Calu3 (cell line): ENCODE measurements at regions not wholly inside any gene's neighbourhood (a gene's known extent, or its start where the extent isn't known, plus 50 kb on each side); places are given as distances from the start of the nearest gene placed in this dataset.

Experiments used
- BruUV-seq: library from RNA; stranded (reverse); fragments of 400-500 nt; replicated peaks from 2 replicates; lab custom pipeline; 2021; lab: Mats Ljungman, UMichigan
- CTCF ChIA-PET: fragments of 300-600 bp; sonication (Branson Sonifier 250); formaldehyde crosslinking; loops from one replicate; lab custom pipeline; 2022; ENCODE audit warnings: antibody characterized with exemption; lab: Charles Lee
- DNase-seq: peaks from one replicate; pipeline ENCODE4 v3.0.0; 2022
- H3K27ac Mint-ChIP-seq: one replicate; pipeline ENCODE4 v1.8.0; 2022; ENCODE audit warnings: mixed read lengths; ENCODE audit not compliant: unreplicated experiment
- H3K27me3 Mint-ChIP-seq: one replicate; pipeline ENCODE4 v1.8.0; 2022; ENCODE audit warnings: mixed read lengths; ENCODE audit not compliant: unreplicated experiment
- H3K36me3 Mint-ChIP-seq: one replicate; pipeline ENCODE4 v1.8.0; 2022; ENCODE audit warnings: mild to moderate bottlenecking, moderate library complexity, mixed read lengths; ENCODE audit not compliant: insufficient read depth, unreplicated experiment
- H3K4me1 Mint-ChIP-seq: one replicate; pipeline ENCODE4 v1.8.0; 2022; ENCODE audit warnings: mild to moderate bottlenecking, low read depth, mixed read lengths; ENCODE audit not compliant: unreplicated experiment
- H3K4me3 Mint-ChIP-seq: one replicate; pipeline ENCODE4 v1.8.0; 2022; ENCODE audit warnings: mild to moderate bottlenecking, low read depth, moderate library complexity, mixed read lengths; ENCODE audit not compliant: unreplicated experiment
- H3K9me3 Mint-ChIP-seq: one replicate; pipeline ENCODE4 v1.8.0; 2022; ENCODE audit warnings: low read depth, mixed read lengths; ENCODE audit not compliant: unreplicated experiment
- intact Hi-C: fragments of 100-400 bp; cut with micrococcal nuclease; formaldehyde crosslinking; loops from one replicate; pipeline ENCODE4 v1.10.0; 2022; ENCODE audit not compliant: unreplicated experiment
- TF ChIP-seq, protein P1 (sequence below): fragments of 200-600 bp; IDR thresholded peaks from one replicate; pipeline ENCODE4 v1.8.0; 2022; ENCODE audit warnings: antibody characterized with exemption; ENCODE audit not compliant: unreplicated experiment

DNA sequence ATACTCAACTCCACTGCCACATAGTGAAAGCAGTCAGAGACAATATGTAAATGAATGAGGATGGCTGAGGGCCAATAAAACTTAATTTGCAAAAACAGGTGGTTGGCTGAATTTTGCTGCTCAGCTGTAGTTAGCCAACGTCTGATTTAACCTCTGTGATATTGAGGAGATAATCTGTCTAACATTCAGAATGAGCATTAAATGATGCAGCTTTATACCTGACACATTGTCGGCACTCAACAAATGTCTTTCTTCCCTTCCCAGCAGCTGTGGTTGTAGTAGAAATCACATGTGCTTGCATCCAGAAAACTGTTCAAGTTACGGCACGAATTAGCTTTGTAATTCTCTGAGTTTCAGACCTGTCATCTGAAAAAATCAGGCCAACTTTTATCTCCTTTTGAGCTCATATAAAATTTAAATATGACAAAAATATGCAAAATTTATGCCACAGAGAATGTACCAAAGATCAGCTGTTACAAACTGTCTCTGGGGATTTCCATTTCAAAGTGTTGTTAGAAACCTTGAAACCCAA is 1239.7 kb downstream of the GATA3 start:
- no peak for DNase-seq
- H3K4me1 Mint-ChIP-seq = no peaks in the 10 kb centered on the region
- BruUV-seq = no TSS peak
- H3K4me3 Mint-ChIP-seq = no peak overlapping the region
- TF ChIP-seq, protein P1, sequence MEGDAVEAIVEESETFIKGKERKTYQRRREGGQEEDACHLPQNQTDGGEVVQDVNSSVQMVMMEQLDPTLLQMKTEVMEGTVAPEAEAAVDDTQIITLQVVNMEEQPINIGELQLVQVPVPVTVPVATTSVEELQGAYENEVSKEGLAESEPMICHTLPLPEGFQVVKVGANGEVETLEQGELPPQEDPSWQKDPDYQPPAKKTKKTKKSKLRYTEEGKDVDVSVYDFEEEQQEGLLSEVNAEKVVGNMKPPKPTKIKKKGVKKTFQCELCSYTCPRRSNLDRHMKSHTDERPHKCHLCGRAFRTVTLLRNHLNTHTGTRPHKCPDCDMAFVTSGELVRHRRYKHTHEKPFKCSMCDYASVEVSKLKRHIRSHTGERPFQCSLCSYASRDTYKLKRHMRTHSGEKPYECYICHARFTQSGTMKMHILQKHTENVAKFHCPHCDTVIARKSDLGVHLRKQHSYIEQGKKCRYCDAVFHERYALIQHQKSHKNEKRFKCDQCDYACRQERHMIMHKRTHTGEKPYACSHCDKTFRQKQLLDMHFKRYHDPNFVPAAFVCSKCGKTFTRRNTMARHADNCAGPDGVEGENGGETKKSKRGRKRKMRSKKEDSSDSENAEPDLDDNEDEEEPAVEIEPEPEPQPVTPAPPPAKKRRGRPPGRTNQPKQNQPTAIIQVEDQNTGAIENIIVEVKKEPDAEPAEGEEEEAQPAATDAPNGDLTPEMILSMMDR = no peak
- CTCF ChIA-PET = no interaction called here
- H3K27me3 Mint-ChIP-seq = no peaks in the 10 kb centered on the region
- no peaks in the 10 kb centered on the region for H3K9me3 Mint-ChIP-seq
- H3K36me3 Mint-ChIP-seq = no peaks in the 10 kb centered on the region
- intact Hi-C loops = no loop called here
- H3K27ac Mint-ChIP-seq = no peak overlapping the region

DNA sequence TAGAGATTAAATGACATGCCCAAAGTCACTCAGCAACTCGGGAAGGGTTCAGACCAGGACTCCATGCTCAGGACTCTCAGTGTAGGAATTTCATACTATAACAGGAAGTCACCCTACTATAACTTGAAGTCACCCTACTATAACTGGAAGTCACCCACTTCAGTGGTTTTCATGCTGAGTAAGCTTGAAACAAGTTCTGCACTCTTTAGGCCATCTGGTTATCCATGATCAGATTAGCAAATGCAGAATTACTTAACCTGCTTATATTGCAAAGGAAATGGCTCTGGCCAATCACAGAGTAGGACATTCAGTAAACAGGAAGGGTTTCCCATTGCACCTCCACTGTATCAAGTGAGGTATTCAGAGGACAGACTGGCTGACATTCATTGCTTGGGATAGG is 1240.4 kb downstream of the GATA3 start:
- H3K27ac Mint-ChIP-seq = no peak overlapping the region
- no peaks in the 10 kb centered on the region for H3K4me1 Mint-ChIP-seq
- DNase-seq = no peak
- H3K4me3 Mint-ChIP-seq = no peak overlapping the region
- intact Hi-C loops = no loop called here
- H3K9me3 Mint-ChIP-seq = no peaks in the 10 kb centered on the region
- no TSS peak for BruUV-seq
- CTCF ChIA-PET = no interaction called here
- H3K36me3 Mint-ChIP-seq = no peaks in the 10 kb centered on the region
- no peaks in the 10 kb centered on the region for H3K27me3 Mint-ChIP-seq
- TF ChIP-seq, protein P1 = no peak

DNA sequence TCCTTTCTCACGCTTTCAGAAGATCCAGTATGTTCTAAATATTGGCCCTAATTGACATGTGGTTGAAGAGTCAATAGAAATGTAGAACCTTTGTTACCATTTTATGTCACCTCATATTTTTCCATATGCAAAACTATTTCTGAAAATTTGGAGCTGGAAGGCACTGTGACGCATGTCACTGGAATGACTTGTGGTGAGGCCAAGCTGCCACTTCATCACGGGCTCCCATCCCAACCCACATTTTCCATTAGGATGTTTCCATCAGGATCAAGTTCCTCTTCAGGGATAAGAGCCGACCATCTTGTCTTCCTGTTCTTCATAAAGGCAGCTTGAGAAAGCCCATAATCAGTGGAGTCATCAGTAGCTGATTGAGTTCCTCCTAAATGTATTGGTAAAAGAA is 1241.7 kb downstream of the GATA3 start:
- DNase-seq = no peak
- Mint-ChIP-seq H3K9me3 (no peaks in the 10 kb centered on the region), H3K27me3 (no peaks in the 10 kb centered on the region), H3K36me3 (no peaks in the 10 kb centered on the region), H3K27ac (no peak overlapping the region), H3K4me3 (no peak overlapping the region), H3K4me1 (no peaks in the 10 kb centered on the region)
- BruUV-seq = no TSS peak
- intact Hi-C loops = no loop called here
- TF ChIP-seq, protein P1 = no peak
- CTCF ChIA-PET = no interaction called here

DNA sequence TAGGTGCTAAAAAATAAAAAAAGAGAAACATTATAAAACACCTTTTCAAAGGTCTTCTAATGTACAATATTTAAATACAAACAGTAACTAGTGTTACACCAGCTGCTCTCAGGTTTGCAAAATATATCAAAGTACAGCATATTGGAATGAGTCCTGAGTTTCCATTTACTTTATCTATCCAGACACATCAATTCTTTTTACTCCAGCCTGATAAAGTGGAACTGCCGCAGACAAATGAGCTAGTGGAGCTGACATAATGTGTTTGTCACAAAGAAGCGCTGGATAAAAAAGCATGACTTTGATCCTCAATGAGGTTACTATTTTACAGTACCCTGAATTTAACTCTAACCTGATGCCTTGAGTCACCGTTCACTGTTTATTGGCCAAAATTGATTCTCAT is 1243.1 kb downstream of the GATA3 start:
- no peak for DNase-seq
- H3K4me1 Mint-ChIP-seq = no peaks in the 10 kb centered on the region
- CTCF ChIA-PET = interaction anchor here (0.5 kb wide), 1 partner anchor 1247 kb away, joined by 3 read pairs; no protein-coding TSS in a partner anchor
- intact Hi-C loops = no loop called here
- BruUV-seq = no TSS peak
- no peaks in the 10 kb centered on the region for H3K36me3 Mint-ChIP-seq
- no peaks in the 10 kb centered on the region for H3K9me3 Mint-ChIP-seq
- H3K4me3 Mint-ChIP-seq = no peak overlapping the region
- H3K27me3 Mint-ChIP-seq = no peaks in the 10 kb centered on the region
- TF ChIP-seq, protein P1 = no peak
- H3K27ac Mint-ChIP-seq = no peak overlapping the region
